Loucy (cell line): ENCODE measurements at regions not wholly inside any gene's neighbourhood (a gene's known extent, or its start where the extent isn't known, plus 50 kb on each side); places are given as distances from the start of the nearest gene placed in this dataset.

Source experiments
- H2AFZ ChIP-seq: fragments of 200-600 bp; sonication (generic); 2 replicates; pipeline ENCODE4 v1.6.0; 2016; ENCODE audit warnings: antibody characterized with exemption, mild to moderate bottlenecking, low read length, moderate library complexity
- H3F3A ChIP-seq: fragments of 200-600 bp; 2 replicates; pipeline ENCODE4 v1.6.0; 2016; ENCODE audit warnings: antibody characterized with exemption, low read depth, mild to moderate bottlenecking
- H3K27me3 ChIP-seq: fragments of 200-600 bp; sonication (generic); 2 replicates; pipeline ENCODE4 v1.6.1; 2014; ENCODE audit warnings: low read length, mild to moderate bottlenecking; ENCODE audit not compliant: insufficient read depth, poor library complexity, severe bottlenecking
- H3K36me3 ChIP-seq: fragments of 200-600 bp; sonication (generic); 2 replicates; pipeline ENCODE4 v1.6.1; 2016; ENCODE audit warnings: low read length; ENCODE audit not compliant: insufficient read depth
- H3K4me1 ChIP-seq: fragments of 200-600 bp; sonication (generic); 2 replicates; pipeline ENCODE4 v1.5.1; 2014; ENCODE audit warnings: low read length, mild to moderate bottlenecking; ENCODE audit not compliant: insufficient read depth, poor library complexity, severe bottlenecking
- H3K4me2 ChIP-seq: fragments of 200-600 bp; sonication (generic); 2 replicates; pipeline ENCODE4 v1.6.0; 2014; ENCODE audit warnings: antibody characterized with exemption, low read length, low read depth, mild to moderate bottlenecking; ENCODE audit not compliant: poor library complexity, severe bottlenecking
- H3K4me3 ChIP-seq: fragments of 200-600 bp; sonication (generic); 2 replicates; pipeline ENCODE4 v1.5.1; 2014; ENCODE audit warnings: low read length, mild to moderate bottlenecking, mixed read lengths; ENCODE audit not compliant: poor library complexity, severe bottlenecking
- H3K79me2 ChIP-seq: fragments of 200-600 bp; sonication (generic); 2 replicates; pipeline ENCODE4 v1.6.1; 2014; ENCODE audit warnings: low read length; ENCODE audit not compliant: insufficient read depth
- H3K9ac ChIP-seq: fragments of 200-600 bp; sonication (generic); 2 replicates; pipeline ENCODE4 v1.6.0; 2014; ENCODE audit warnings: mild to moderate bottlenecking, low read depth, low read length, moderate library complexity; ENCODE audit not compliant: poor library complexity, severe bottlenecking
- H3K9me2 ChIP-seq: fragments of 200-600 bp; sonication (generic); replicated peaks from 2 replicates; pipeline ENCODE4 v1.6.1; 2016; ENCODE audit warnings: low read depth, low read length, mixed read lengths
- H3K9me3 ChIP-seq: fragments of 200-600 bp; sonication (generic); 2 replicates; pipeline ENCODE4 v1.6.1; 2014; ENCODE audit warnings: mild to moderate bottlenecking, antibody characterized with exemption, low read length, low read depth; ENCODE audit not compliant: insufficient read depth
- H4K20me1 ChIP-seq: fragments of 200-600 bp; sonication (generic); 2 replicates; pipeline ENCODE4 v1.6.0; 2014; ENCODE audit warnings: antibody characterized with exemption, low read length, mild to moderate bottlenecking; ENCODE audit not compliant: insufficient read depth, poor library complexity, severe bottlenecking
- CTCF ChIP-seq: fragments of 200-600 bp; sonication (generic); conservative IDR thresholded peaks from 2 replicates; pipeline ENCODE4 v1.5.1; 2014; ENCODE audit warnings: mild to moderate bottlenecking, antibody characterized with exemption, low read length
- EZH2phosphoT487 ChIP-seq: fragments of 200-600 bp; IDR thresholded peaks from 2 replicates; pipeline ENCODE4 v1.6.1; 2018; ENCODE audit warnings: antibody characterized with exemption, mild to moderate bottlenecking, moderate library complexity, borderline replicate concordance

DNA sequence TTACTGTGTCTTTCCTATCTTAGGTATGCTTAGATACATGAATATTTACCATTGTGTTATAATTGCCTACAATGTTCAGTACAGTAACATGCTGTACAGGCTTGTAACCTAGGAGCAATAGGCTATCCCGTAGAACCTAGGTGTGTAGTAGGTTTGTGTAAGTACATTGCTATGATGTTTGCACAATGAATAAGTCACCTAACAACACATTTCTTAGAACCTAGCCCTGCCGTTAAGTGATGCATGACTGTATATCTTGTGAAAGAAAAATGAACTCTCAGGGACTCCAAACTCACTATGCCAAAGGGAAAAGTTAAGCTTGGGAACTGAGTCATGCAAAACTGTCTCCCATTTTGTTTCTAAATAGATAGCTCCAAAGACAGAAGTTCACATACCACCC is 91.5 kb upstream of the ACP3 start:
- H4K20me1 ChIP-seq = no peaks in the 10 kb centered on the region
- H3K36me3 ChIP-seq = no peaks in the 10 kb centered on the region
- no peak for TF ChIP-seq CTCF
- TF ChIP-seq EZH2phosphoT487 = no peak
- H3K9ac ChIP-seq = no peak overlapping the region
- no peaks in the 10 kb centered on the region for H3K9me3 ChIP-seq
- no peak overlapping the region for H3K4me2 ChIP-seq
- H3K4me3 ChIP-seq = no peak overlapping the region
- H3K9me2 ChIP-seq = no peaks in the 10 kb centered on the region
- no peaks in the 10 kb centered on the region for H3F3A ChIP-seq
- no peaks in the 10 kb centered on the region for H3K27me3 ChIP-seq
- H2AFZ ChIP-seq = no peak overlapping the region
- H3K79me2 ChIP-seq = no peaks in the 10 kb centered on the region
- no peaks in the 10 kb centered on the region for H3K4me1 ChIP-seq

DNA sequence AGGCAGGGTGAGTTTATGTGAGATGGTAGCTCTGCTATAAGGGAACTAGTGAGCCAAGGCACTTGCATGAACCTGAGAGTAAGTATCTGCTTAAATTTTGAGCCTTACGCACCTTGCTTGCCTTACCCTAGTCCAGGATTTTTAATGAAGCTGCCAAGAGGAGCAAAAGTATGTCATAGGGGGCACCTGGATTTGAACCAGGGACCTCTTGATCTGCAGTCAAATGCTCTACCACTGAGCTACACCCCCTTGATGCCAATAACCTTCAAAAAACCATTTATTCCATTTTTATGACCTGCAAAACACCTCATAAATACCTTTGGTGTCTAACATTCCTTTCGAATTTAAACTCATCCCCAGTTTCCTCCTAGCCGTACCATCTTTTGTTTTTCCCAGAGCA is 88.3 kb upstream of the ACP3 start:
- Histone ChIP-seq H3K79me2 (no peaks in the 10 kb centered on the region), H3K4me1 (peaks cover 2% of the 10 kb centered on the region), H2AFZ (no peak overlapping the region), H3K27me3 (no peaks in the 10 kb centered on the region), H3K36me3 (no peaks in the 10 kb centered on the region), H3K9ac (no peak overlapping the region), H4K20me1 (no peaks in the 10 kb centered on the region), H3K9me3 (no peaks in the 10 kb centered on the region), H3F3A (no peaks in the 10 kb centered on the region), H3K9me2 (no peaks in the 10 kb centered on the region), H3K4me2 (no peak overlapping the region), H3K4me3 (no peak overlapping the region)
- TF ChIP-seq EZH2phosphoT487 (no peak), CTCF (no peak)

DNA sequence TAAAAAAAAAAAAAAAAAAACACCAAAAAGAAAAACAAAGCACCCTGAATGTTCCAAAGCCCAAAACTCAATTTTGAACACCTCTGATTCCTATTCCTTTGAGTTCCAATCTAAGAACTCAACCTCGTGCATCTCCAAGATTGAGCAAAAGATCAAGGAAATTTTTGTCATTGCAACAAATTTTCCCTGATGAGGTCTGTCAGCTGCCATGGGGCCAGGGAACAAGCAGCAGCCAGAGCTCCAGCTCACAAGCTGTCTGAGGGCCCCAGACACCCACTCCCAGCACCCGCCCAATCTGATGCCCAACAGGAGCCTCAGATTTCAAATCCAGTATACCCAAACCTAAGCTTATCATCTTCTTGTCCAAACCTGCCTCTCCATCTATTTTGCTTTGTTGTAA is 87.6 kb upstream of the ACP3 start:
- Histone ChIP-seq H3K9me2 (no peaks in the 10 kb centered on the region), H3K9ac (no peak overlapping the region), H3K4me1 (peaks cover 2% of the 10 kb centered on the region), H3F3A (no peaks in the 10 kb centered on the region), H3K36me3 (no peaks in the 10 kb centered on the region), H3K4me3 (no peak overlapping the region), H3K79me2 (no peaks in the 10 kb centered on the region), H2AFZ (no peak overlapping the region), H3K27me3 (no peaks in the 10 kb centered on the region), H3K4me2 (no peak overlapping the region), H3K9me3 (no peaks in the 10 kb centered on the region), H4K20me1 (no peaks in the 10 kb centered on the region)
- TF ChIP-seq EZH2phosphoT487 = no peak

DNA sequence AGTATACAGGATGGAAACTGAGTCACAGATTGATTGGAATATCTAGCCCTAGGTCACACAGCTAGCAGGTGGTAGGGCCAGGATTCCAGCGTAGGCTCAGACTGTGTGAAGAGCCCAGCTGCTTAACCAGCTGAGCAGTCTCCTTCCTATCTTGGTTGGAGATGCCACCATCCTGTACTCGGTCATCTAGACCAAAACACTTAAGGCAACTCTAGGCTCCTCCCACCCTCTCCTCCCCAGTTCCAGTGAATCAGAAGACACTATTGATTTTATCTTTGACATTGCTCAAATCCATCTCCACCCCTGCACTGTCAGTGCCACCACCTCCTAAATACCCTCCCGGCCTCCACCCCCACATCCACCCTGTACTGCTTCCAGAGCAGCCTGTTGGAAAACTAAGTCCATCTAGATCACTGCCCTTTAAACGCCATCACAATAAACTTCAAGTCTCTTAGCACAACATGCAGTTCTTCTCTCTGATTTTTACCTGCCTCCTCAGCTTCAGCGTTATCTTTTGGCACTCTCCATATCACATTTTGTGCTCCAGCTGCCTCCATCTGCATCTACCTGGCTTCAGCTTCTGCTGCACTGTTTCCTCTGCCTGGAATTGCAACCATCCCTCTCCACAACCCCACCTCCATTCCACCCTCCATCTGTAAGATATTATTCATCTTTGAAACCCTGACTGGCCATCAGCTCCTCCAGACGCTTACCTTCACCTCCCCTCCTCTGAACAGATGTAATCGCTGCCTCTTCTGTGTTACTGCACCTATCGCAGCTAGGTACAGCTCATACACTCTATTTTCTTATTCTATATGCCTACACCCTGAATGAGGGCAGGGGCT is 86.8 kb upstream of the ACP3 start:
- no peaks in the 10 kb centered on the region for H4K20me1 ChIP-seq
- H3K4me3 ChIP-seq = no peak overlapping the region
- TF ChIP-seq CTCF (no peak), EZH2phosphoT487 (no peak)
- no peaks in the 10 kb centered on the region for H3K27me3 ChIP-seq
- no peaks in the 10 kb centered on the region for H3K9me3 ChIP-seq
- peaks cover 2% of the 10 kb centered on the region for H3K4me1 ChIP-seq
- H3F3A ChIP-seq = no peaks in the 10 kb centered on the region
- H3K9me2 ChIP-seq = no peaks in the 10 kb centered on the region
- no peak overlapping the region for H2AFZ ChIP-seq
- H3K4me2 ChIP-seq = no peak overlapping the region
- no peaks in the 10 kb centered on the region for H3K79me2 ChIP-seq
- H3K36me3 ChIP-seq = no peaks in the 10 kb centered on the region
- H3K9ac ChIP-seq = no peak overlapping the region
